Neural progenitor cell (in vitro differentiated cells): ENCODE measurements at regions not wholly inside any gene's neighbourhood (a gene's known extent, or its start where the extent isn't known, plus 50 kb on each side); places are given as distances from the start of the nearest gene placed in this dataset.

Experiments
- EZH2phosphoT487 ChIP-seq: fragments of 200-600 bp; sonication (generic); IDR thresholded peaks from 2 replicates; pipeline ENCODE4 v1.6.1; 2017; ENCODE audit warnings: antibody characterized with exemption
- TF ChIP-seq, protein P1 (sequence below): fragments of 200-600 bp; sonication (generic); IDR thresholded peaks from 2 replicates; pipeline ENCODE4 v1.5.1; 2017; ENCODE audit warnings: antibody characterized with exemption, mild to moderate bottlenecking

DNA sequence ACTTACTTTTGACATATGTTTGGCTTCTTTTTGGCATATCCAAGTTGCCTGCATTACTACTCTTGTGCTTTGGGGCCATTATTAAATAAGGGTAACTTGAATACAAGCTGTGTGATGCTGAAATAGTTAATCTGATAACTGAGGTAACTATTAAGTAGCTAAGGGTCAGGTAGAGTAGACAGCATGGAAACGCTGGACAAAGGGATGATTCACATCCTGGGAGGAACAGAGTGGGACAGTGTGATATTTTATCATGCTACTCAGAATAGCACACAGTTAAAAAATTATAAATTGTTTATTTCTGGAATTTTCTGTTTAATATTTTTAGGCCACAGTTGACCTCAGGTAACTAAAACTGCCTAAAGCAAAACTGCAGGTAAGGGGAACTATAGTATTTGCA, 483.9 kb downstream of the RFPL4B start:
- TF ChIP-seq, protein P1, sequence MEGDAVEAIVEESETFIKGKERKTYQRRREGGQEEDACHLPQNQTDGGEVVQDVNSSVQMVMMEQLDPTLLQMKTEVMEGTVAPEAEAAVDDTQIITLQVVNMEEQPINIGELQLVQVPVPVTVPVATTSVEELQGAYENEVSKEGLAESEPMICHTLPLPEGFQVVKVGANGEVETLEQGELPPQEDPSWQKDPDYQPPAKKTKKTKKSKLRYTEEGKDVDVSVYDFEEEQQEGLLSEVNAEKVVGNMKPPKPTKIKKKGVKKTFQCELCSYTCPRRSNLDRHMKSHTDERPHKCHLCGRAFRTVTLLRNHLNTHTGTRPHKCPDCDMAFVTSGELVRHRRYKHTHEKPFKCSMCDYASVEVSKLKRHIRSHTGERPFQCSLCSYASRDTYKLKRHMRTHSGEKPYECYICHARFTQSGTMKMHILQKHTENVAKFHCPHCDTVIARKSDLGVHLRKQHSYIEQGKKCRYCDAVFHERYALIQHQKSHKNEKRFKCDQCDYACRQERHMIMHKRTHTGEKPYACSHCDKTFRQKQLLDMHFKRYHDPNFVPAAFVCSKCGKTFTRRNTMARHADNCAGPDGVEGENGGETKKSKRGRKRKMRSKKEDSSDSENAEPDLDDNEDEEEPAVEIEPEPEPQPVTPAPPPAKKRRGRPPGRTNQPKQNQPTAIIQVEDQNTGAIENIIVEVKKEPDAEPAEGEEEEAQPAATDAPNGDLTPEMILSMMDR, result no peak
- TF ChIP-seq EZH2phosphoT487, result no peak
